Naive thymus-derived CD4-positive, alpha-beta T cell (primary cell): ENCODE measurements at regions not wholly inside any gene's neighbourhood (a gene's known extent, or its start where the extent isn't known, plus 50 kb on each side); places are given as distances from the start of the nearest gene placed in this dataset.

ENCODE experiments used
- ATAC-seq: fragments of 150-1000 bp; cut with Tn5 transposase; 2 replicates; pipeline ENCODE4 v1.10.0; 2021; ENCODE audit warnings: mild to moderate bottlenecking, moderate library complexity
- CTCF ChIA-PET: fragments of 350-600 bp; sonication (Branson Sonifier 250); formaldehyde crosslinking; loops from one replicate; lab custom pipeline; 2021; ENCODE audit warnings: antibody characterized with exemption; lab: Charles Lee
- POLR2A ChIA-PET: fragments of 350-600 bp; sonication (Branson Sonifier 250); formaldehyde crosslinking; loops from one replicate; lab custom pipeline; 2021; ENCODE audit warnings: antibody characterized with exemption, inconsistent platforms; lab: Charles Lee
- DNase-seq, 9 donors: peaks; one replicate each; pipeline versions ENCODE4 v3.0.0 to v3.0.0-alpha.2; 2020 to 2022; ENCODE audit warnings: mixed read lengths in 1 of 9
- H3K27ac ChIP-seq: one replicate; pipeline ENCODE4 v1.7.0; 2013; ENCODE audit warnings: mild to moderate bottlenecking, low read depth, low read length, moderate library complexity
- H3K27me3 ChIP-seq, 2 donors: one replicate each; pipeline ENCODE4 v1.7.0; 2013; ENCODE audit warnings: low read length in 2 of 2, mild to moderate bottlenecking in 2 of 2, moderate library complexity in 2 of 2; ENCODE audit not compliant: control insufficient read depth in 2 of 2, insufficient read depth in 2 of 2
- H3K36me3 ChIP-seq, 3 experiments: 1 replicate in 2 of 3; 2 replicates in 1 of 3; pipeline ENCODE4 v1.7.0; 2013; ENCODE audit warnings: low read length in 3 of 3, mild to moderate bottlenecking in 3 of 3, moderate library complexity in 1 of 3; ENCODE audit not compliant: insufficient read depth in 3 of 3, control insufficient read depth in 2 of 3
- H3K4me1 ChIP-seq, 2 donors: one replicate each; pipeline ENCODE4 v1.7.0; 2013; ENCODE audit warnings: low read length in 2 of 2, mild to moderate bottlenecking in 2 of 2, moderate library complexity in 1 of 2; ENCODE audit not compliant: control insufficient read depth in 2 of 2, insufficient read depth in 2 of 2
- H3K4me3 ChIP-seq: 2 replicates; pipeline ENCODE4 v1.7.0; 2013; ENCODE audit warnings: mild to moderate bottlenecking, low read length
- H3K9me3 ChIP-seq, 3 experiments: 1 replicate in 2 of 3; 2 replicates in 1 of 3; pipeline ENCODE4 v1.7.0; 2013; ENCODE audit warnings: low read length in 3 of 3; ENCODE audit not compliant: control insufficient read depth in 2 of 3
- H3K27ac Mint-ChIP-seq, 9 donors: one replicate each; pipeline ENCODE4 v1.8.0; 2020 to 2022; ENCODE audit warnings: mixed read lengths in 9 of 9, mild to moderate bottlenecking in 8 of 9, moderate library complexity in 5 of 9, inconsistent platforms in 2 of 9
- H3K27me3 Mint-ChIP-seq, 5 donors: one replicate each; pipeline ENCODE4 v1.8.0; 2021 to 2022; ENCODE audit warnings: mixed read lengths in 5 of 5, mild to moderate bottlenecking in 1 of 5
- H3K36me3 Mint-ChIP-seq, 5 donors: one replicate each; pipeline ENCODE4 v1.8.0; 2020 to 2022; ENCODE audit warnings: mixed read lengths in 5 of 5, mild to moderate bottlenecking in 3 of 5, inconsistent platforms in 1 of 5
- H3K4me1 Mint-ChIP-seq, 7 donors: one replicate each; pipeline ENCODE4 v1.8.0; 2020 to 2022; ENCODE audit warnings: mixed read lengths in 7 of 7, mild to moderate bottlenecking in 3 of 7, inconsistent platforms in 1 of 7
- H3K4me3 Mint-ChIP-seq, 10 donors: one replicate each; pipeline ENCODE4 v1.8.0; 2020 to 2022; ENCODE audit warnings: mild to moderate bottlenecking in 10 of 10, mixed read lengths in 10 of 10, moderate library complexity in 6 of 10, inconsistent platforms in 2 of 10
- H3K9me3 Mint-ChIP-seq, 11 donors: one replicate each; pipeline ENCODE4 v1.8.0; 2020 to 2022; ENCODE audit warnings: mixed read lengths in 11 of 11, mild to moderate bottlenecking in 4 of 11, inconsistent platforms in 1 of 11, moderate library complexity in 1 of 11
- intact Hi-C, 2 donors: fragments of 100-400 bp; cut with micrococcal nuclease; formaldehyde crosslinking; loops; one replicate each; pipeline ENCODE4 v1.15.1; 2023

DNA sequence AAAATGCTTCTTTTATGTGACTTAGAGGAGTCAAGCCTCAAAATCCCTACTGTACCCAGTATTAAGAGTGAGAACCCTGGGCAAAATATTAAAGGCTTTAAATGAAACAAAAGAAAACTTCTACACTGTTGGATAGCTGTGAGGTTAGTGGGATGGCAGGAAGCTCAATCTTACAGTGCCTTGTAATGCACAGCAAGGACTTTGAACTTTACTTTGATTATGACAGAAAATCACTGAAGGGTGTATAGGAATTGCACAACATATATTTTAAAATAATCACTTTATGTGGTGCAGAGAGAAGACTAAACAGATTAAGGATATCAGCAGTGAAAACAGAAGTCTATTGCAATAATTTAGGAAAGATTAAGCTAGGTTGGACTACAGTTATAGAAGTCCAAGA lies 1333.4 kb downstream of the ADGRL3 start:
- no peaks in the 10 kb centered on the region for H3K4me1 ChIP-seq
- DNase-seq (no peak), ATAC-seq (no peak)
- H3K4me3 ChIP-seq: no peak overlapping the region
- H3K4me3 Mint-ChIP-seq: no peak overlapping the region
- peaks cover 0 to 4% (median 0%) of the 10 kb centered on the region in 5 donors for H3K36me3 Mint-ChIP-seq
- no peaks in the 10 kb centered on the region for H3K36me3 ChIP-seq
- intact Hi-C loops: no loop called here
- peaks cover 0 to 47% (median 15%) of the 10 kb centered on the region in 11 donors for H3K9me3 Mint-ChIP-seq
- no peaks in the 10 kb centered on the region for H3K27me3 Mint-ChIP-seq
- H3K27ac Mint-ChIP-seq: no peak overlapping the region
- H3K9me3 ChIP-seq: peaks cover 0 to 8% (median 0%) of the 10 kb centered on the region in 3 experiments
- no peaks in the 10 kb centered on the region for H3K27me3 ChIP-seq
- H3K27ac ChIP-seq: no peak overlapping the region
- ChIA-PET CTCF (no interaction called here), POLR2A (no interaction called here)
- peaks cover 0 to 3% (median 0%) of the 10 kb centered on the region in 7 donors for H3K4me1 Mint-ChIP-seq

DNA sequence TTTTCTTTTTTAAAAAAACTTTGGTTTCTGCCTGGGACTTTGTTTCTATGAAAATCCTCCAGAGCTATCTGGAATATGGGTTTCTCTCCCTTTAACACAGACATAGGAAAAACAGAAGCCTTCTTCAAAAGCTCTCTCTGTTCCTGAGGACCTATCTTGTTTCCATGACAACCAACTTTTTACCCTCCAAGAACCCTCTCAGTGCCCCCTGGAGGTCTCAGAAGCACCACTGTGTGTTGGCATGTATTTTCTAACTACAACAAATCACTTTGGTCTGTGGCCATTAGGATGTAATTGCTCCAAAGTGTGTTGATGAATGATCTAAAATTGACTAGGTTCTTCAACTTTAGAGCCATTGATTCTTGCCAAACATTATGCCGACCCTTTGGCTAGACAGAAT lies 1331.6 kb downstream of the ADGRL3 start:
- H3K27me3 ChIP-seq: no peaks in the 10 kb centered on the region
- intact Hi-C loops: no loop called here

DNA sequence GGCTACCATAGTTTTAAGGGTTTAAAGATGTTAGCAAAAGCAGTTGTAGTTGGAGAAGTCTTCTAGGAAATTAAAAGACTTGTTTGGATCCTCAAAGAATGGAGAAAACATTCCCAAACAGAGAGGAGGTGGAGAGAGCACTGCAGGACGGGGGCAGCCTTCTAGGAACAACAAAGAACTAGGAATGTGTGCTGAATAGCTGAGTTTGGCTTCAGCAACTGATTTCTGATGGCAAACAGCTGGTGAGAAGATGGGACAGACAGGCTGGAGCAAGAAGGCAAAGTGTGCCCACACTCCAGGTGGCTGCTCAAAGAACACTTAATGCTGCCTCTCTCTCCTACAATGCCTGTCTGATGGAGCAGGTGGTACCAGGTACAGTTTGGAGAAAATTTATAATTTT lies 1331.1 kb downstream of the ADGRL3 start:
- Histone ChIP-seq H3K36me3 (no peaks in the 10 kb centered on the region), H3K27ac (no peak overlapping the region), H3K4me3 (no peak overlapping the region), H3K27me3 (no peaks in the 10 kb centered on the region), H3K9me3 (no peaks in the 10 kb centered on the region), H3K4me1 (no peaks in the 10 kb centered on the region)
- H3K4me3 Mint-ChIP-seq: no peak overlapping the region
- no peaks in the 10 kb centered on the region for H3K36me3 Mint-ChIP-seq
- intact Hi-C loops: no loop called here
- ATAC-seq (no peak), DNase-seq (no peak)
- peaks cover 0 to 3% (median 0%) of the 10 kb centered on the region in 7 donors for H3K4me1 Mint-ChIP-seq
- POLR2A ChIA-PET: no interaction called here
- H3K27me3 Mint-ChIP-seq: no peaks in the 10 kb centered on the region
- H3K27ac Mint-ChIP-seq: no peak overlapping the region
- CTCF ChIA-PET: no interaction called here
- peaks cover 0 to 33% (median 10%) of the 10 kb centered on the region in 11 donors for H3K9me3 Mint-ChIP-seq

More for the DNA sequence above, 1331.6 kb downstream of the ADGRL3 start:
- Histone ChIP-seq H3K9me3 (no peaks in the 10 kb centered on the region), H3K36me3 (no peaks in the 10 kb centered on the region), H3K4me1 (no peaks in the 10 kb centered on the region), H3K27ac (no peak overlapping the region), H3K4me3 (no peak overlapping the region)
- DNase-seq: no peak
- no peak for ATAC-seq
- Mint-ChIP-seq H3K36me3 (no peaks in the 10 kb centered on the region), H3K4me3 (no peak overlapping the region), H3K27me3 (no peaks in the 10 kb centered on the region), H3K4me1 (peaks cover 0 to 3% (median 0%) of the 10 kb centered on the region in 7 donors), H3K9me3 (peaks cover 0 to 37% (median 10%) of the 10 kb centered on the region in 11 donors), H3K27ac (no peak overlapping the region)
- ChIA-PET POLR2A (no interaction called here), CTCF (no interaction called here)

DNA sequence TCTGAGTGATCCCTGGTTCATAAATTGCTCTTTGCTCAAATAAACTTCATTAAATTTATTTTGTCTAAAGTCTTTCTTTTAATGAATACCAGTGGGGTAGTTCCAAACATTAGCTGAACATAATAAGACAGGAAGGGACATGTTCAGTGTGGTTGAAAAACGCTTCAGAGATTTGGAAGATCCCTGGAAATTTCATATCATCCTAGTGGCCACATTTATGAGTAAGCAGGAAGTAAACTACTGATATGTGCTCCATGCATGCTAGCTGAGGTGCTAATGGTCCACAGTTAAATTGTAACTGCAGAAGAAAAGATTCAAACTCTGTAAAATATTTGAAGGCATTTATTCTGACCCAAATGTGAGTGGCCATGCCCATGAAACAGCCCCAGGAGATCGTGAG lies 1328.7 kb downstream of the ADGRL3 start:
- no peak overlapping the region for H3K27ac ChIP-seq
- DNase-seq (no peak), ATAC-seq (no peak)
- H3K36me3 ChIP-seq: no peaks in the 10 kb centered on the region
- intact Hi-C loops: no loop called here
- POLR2A ChIA-PET: no interaction called here
- H3K9me3 ChIP-seq: no peaks in the 10 kb centered on the region
- Mint-ChIP-seq H3K4me3 (no peak overlapping the region), H3K36me3 (peaks cover 0 to 4% (median 0%) of the 10 kb centered on the region in 5 donors), H3K27ac (no peak overlapping the region), H3K4me1 (peaks cover 0 to 3% (median 0%) of the 10 kb centered on the region in 7 donors), H3K27me3 (no peaks in the 10 kb centered on the region), H3K9me3 (peaks cover 0 to 30% (median 9%) of the 10 kb centered on the region in 11 donors)
- H3K4me1 ChIP-seq: no peaks in the 10 kb centered on the region
- no peaks in the 10 kb centered on the region for H3K27me3 ChIP-seq
- no peak overlapping the region for H3K4me3 ChIP-seq
- CTCF ChIA-PET: no interaction called here

DNA sequence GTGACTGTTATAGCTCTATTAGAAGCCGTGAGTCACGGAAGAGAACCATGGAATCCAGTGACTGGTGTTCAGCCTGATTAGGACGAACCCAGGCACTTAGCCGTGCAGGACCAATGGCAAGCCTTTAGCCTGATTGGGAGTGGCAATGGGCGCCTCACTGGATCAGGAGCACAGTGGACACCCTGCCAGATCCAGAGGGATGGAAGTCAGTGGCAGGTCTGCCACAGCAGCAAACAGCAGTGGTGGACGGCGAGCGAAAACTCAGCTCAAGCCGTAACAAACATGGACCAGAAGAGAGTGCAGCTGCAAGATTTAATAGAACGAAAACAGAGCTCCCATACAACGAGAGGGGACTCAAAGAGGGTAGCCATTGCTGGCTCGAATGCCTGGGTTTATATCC lies 1326.5 kb downstream of the ADGRL3 start:
- Mint-ChIP-seq H3K4me1 (no peaks in the 10 kb centered on the region), H3K4me3 (no peak overlapping the region), H3K27me3 (no peaks in the 10 kb centered on the region), H3K27ac (peak overlapping the region in 1 of 9 donors; percentile 46), H3K9me3 (peaks cover 0 to 33% (median 11%) of the 10 kb centered on the region in 11 donors), H3K36me3 (peaks cover 0 to 5% (median 0%) of the 10 kb centered on the region in 5 donors)
- POLR2A ChIA-PET: no interaction called here
- Histone ChIP-seq H3K4me1 (no peaks in the 10 kb centered on the region), H3K27ac (no peak overlapping the region), H3K9me3 (no peaks in the 10 kb centered on the region), H3K27me3 (no peaks in the 10 kb centered on the region), H3K36me3 (no peaks in the 10 kb centered on the region), H3K4me3 (no peak overlapping the region)
- intact Hi-C loops: no loop called here
- ATAC-seq (no peak), DNase-seq (no peak)
- CTCF ChIA-PET: no interaction called here

DNA sequence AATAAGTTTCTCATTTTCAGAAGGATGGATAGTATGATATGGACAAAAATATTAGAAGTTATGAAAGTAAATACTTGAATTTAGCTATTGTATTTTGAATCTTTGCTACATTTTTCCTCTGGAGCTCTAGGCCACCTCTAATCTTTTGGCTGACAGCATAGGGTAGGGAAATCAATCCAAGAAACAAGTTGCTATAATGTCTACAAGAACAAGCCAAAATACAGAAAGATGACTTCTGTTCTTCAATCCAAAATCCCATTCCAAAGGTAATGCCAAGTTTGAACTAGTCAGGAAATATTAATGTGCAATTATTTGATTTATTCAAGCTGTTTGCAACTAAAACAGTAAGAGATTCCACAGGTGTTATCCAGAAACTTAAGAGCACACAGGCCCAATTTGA lies 1323.1 kb downstream of the ADGRL3 start:
- H3K9me3 ChIP-seq: no peaks in the 10 kb centered on the region
- H3K27me3 ChIP-seq: no peaks in the 10 kb centered on the region
- H3K36me3 ChIP-seq: no peaks in the 10 kb centered on the region
- ATAC-seq (no peak), DNase-seq (no peak)
- Mint-ChIP-seq H3K9me3 (peaks cover 0 to 43% (median 11%) of the 10 kb centered on the region in 11 donors), H3K4me3 (no peak overlapping the region), H3K27ac (no peak overlapping the region), H3K27me3 (no peaks in the 10 kb centered on the region), H3K4me1 (no peaks in the 10 kb centered on the region), H3K36me3 (peaks cover 0 to 5% (median 0%) of the 10 kb centered on the region in 5 donors)
- intact Hi-C loops: no loop called here
- H3K4me3 ChIP-seq: no peak overlapping the region
- no peak overlapping the region for H3K27ac ChIP-seq
- ChIA-PET POLR2A (no interaction called here), CTCF (no interaction called here)
- no peaks in the 10 kb centered on the region for H3K4me1 ChIP-seq

DNA sequence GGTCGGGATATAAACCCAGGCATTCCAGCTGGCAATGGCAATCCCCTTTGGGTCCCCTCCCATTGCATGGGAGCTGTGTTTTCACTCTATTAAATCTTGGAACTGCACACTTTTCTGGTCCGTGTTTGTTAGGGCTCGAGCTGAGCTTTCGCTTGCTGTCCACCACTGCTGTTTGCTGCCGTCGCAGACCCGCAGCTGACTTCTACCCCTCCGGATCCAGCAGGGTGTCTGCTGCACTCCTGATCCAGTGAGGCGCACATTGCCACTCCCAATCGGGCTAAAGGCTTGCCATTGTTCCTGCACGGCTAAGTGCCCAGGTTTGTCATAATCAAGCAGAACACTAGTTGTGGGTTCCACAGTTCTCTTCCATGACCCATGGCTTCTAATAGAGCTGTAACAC lies 1322.1 kb downstream of the ADGRL3 start:
- ATAC-seq: no peak
- no peak overlapping the region for H3K27ac ChIP-seq
- Mint-ChIP-seq H3K4me1 (no peaks in the 10 kb centered on the region), H3K27ac (no peak overlapping the region), H3K4me3 (no peak overlapping the region), H3K36me3 (peaks cover 0 to 5% (median 0%) of the 10 kb centered on the region in 5 donors), H3K27me3 (no peaks in the 10 kb centered on the region), H3K9me3 (peaks cover 0 to 41% (median 10%) of the 10 kb centered on the region in 11 donors)
- no peaks in the 10 kb centered on the region for H3K27me3 ChIP-seq
- H3K4me1 ChIP-seq: no peaks in the 10 kb centered on the region
- ChIA-PET CTCF (no interaction called here), POLR2A (no interaction called here)
- H3K9me3 ChIP-seq: no peaks in the 10 kb centered on the region
- intact Hi-C loops: no loop called here
- H3K36me3 ChIP-seq: no peaks in the 10 kb centered on the region
- DNase-seq: no peak
- no peak overlapping the region for H3K4me3 ChIP-seq
